Right lobe of liver (tissue), 6 donors: ENCODE measurements at regions not wholly inside any gene's neighbourhood (a gene's known extent, or its start where the extent isn't known, plus 50 kb on each side); places are given as distances from the start of the nearest gene placed in this dataset.
A peak's percentile ranks its signal among the peaks of the same experiment; 100 is the strongest.
"Not testable (repeated sequence)": the region's sequence is repeated elsewhere in the genome, so short reads cannot be mapped to it uniquely, and the experiment has no call there.

ENCODE experiments used
- ATAC-seq, 4 donors: fragments of 200-7000 bp; cut with Tn5 transposase; one replicate each; pipeline ENCODE4 v1.9.1; 2020; ENCODE audit warnings: mild to moderate bottlenecking in 4 of 4, moderate library complexity in 4 of 4
- DNase-seq, 3 donors: peaks; one replicate each; pipeline ENCODE4 v3.0.0-alpha.2; 2020
- H3K27ac ChIP-seq, 3 donors: fragments of 200-600 bp; one replicate each; pipeline ENCODE4 v1.8.0; 2022
- H3K27me3 ChIP-seq, 2 donors: fragments of 200-600 bp; one replicate each; pipeline ENCODE4 v1.8.0; 2022
- H3K36me3 ChIP-seq, 4 donors: fragments of 200-600 bp; sonication (generic) in 1 of 4; one replicate each; pipeline versions ENCODE4 v1.5.1 to v1.8.0; 2017 to 2022; ENCODE audit warnings: control low read depth in 1 of 4
- H3K4me1 ChIP-seq, 4 donors: fragments of 200-600 bp; sonication (generic) in 1 of 4; one replicate each; pipeline versions ENCODE4 v1.5.1 to v1.8.0; 2017 to 2022; ENCODE audit warnings: control low read depth in 1 of 4
- H3K4me3 ChIP-seq, 3 donors: fragments of 200-600 bp; one replicate each; pipeline ENCODE4 v1.8.0; 2022
- H3K9me3 ChIP-seq, 4 donors: fragments of 200-600 bp; sonication (generic) in 1 of 4; one replicate each; pipeline versions ENCODE4 v1.5.1 to v1.8.0; 2017 to 2022; ENCODE audit warnings: control low read depth in 1 of 4
- CTCF ChIP-seq, 4 donors: fragments of 200-600 bp in 3 of 4; fragments of 450-650 bp in 1 of 4; IDR thresholded peaks; one replicate each; pipeline versions ENCODE4 v1.5.1 to v1.8.0; 2016 to 2022; ENCODE audit warnings: antibody characterized with exemption in 4 of 4, mild to moderate bottlenecking in 2 of 4
- POLR2A ChIP-seq: fragments of 450-650 bp; IDR thresholded peaks from one replicate; pipeline ENCODE4 v1.6.1; 2017; ENCODE audit warnings: antibody characterized with exemption, mild to moderate bottlenecking
- WGBS: methylation state at CpG from one replicate; pipeline ENCODE4 v1.1.6; 2018; ENCODE audit warnings: low coverage, low lambda C conversion rate; ENCODE audit not compliant: insufficient coverage; ENCODE audit errors: missing lambda C conversion rate; 5-methylcytosine and 5-hydroxymethylcytosine counted together
- intact Hi-C, 2 donors: fragments of 100-400 bp; cut with DNase I; formaldehyde crosslinking; loops; one replicate each; pipeline versions ENCODE4 v1.11.2 to v1.14.1; 2022
- donor health status: DM: no; HTN: yes; CAD: no.
- donor health status: DM: no; HTN: no; CAD: no.
- donor health status: DM: no; HTN: no; CAD: no.
- donor health status: DM: no; HTN: yes; CAD: no.
- donor health status: DM: no; HTN: yes; CAD: no.

DNA sequence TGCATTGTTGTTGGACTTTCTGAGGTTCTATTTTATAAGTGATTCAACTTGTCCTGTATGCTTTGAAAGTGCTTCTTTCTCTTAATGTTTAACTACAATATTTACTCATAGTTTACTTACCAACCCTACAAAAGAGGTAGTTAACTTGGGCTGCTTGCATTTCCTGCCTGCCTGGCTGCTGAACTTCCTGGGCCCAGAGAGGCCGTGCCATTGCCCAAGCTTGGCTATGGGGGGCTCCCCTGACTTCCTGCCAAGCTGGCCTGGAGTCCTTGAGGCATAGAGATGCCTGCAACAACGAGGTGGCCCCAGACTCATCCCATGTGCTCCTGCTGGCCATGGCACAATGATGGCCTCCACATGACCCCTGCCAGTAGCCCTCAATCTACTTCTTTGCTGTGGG is 361.6 kb upstream of the PLD5 start:
- 0% methylated on average over 2 of the region's 2 CpGs for WGBS
- Histone ChIP-seq H3K27me3 (no peaks in the 10 kb centered on the region), H3K36me3 (no peaks in the 10 kb centered on the region), H3K4me1 (no peaks in the 10 kb centered on the region), H3K9me3 (no peaks in the 10 kb centered on the region), H3K27ac (no peak overlapping the region), H3K4me3 (no peak overlapping the region)
- peak; percentile 77 to 93 (median 86) for ATAC-seq
- TF ChIP-seq POLR2A = no peak
- no peak for TF ChIP-seq CTCF (IDR thresholded peaks at IDR 0.05)
- peak in 1 of 3 donors; percentile 18 for DNase-seq
- intact Hi-C loops = no loop called here

GRCh38 chr1:242880022-242880421 is 355.5 kb upstream of the PLD5 start:
- ATAC-seq, H3K9me3 ChIP-seq, H3K27ac ChIP-seq, H3K36me3 ChIP-seq, H3K27me3 ChIP-seq, H3K4me3 ChIP-seq, H3K4me1 ChIP-seq, intact Hi-C loops, DNase-seq: not testable (repeated sequence)
- WGBS = 85% methylated on average over 5 of the region's 5 CpGs

GRCh38 chr1:242877743-242878142 is 353.2 kb upstream of the PLD5 start:
- Histone ChIP-seq H3K4me3 (no peak overlapping the region), H3K4me1 (no peaks in the 10 kb centered on the region), H3K36me3 (no peaks in the 10 kb centered on the region), H3K27me3 (no peaks in the 10 kb centered on the region), H3K27ac (no peak overlapping the region), H3K9me3 (no peaks in the 10 kb centered on the region)
- ATAC-seq (peak in 3 of 4 donors; percentile 20 to 60 (median 54)), DNase-seq (no peak)
- TF ChIP-seq CTCF (IDR thresholded peaks at IDR 0.05) = no peak
- no peak for TF ChIP-seq POLR2A
- intact Hi-C loops = no loop called here

DNA sequence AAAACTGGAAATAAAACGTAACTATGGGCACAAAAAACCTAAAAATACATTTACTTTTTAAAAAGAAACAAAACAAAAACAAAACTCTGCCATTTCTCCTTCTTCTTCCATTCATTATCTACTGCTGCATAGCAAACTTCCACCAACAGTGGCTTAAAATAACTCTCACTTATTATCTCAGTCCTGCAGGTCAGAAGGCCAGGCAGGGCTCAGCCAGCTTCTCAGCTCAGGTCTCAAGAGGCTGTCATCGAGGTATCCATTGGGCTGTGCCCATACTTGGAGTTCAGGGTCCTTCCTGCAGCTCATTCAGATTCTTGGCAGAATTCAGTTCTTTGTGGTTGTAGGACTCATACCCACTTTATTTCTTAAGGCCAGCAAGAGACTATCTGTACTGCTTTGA is 352.7 kb upstream of the PLD5 start:
- no peaks in the 10 kb centered on the region for H3K9me3 ChIP-seq
- no peaks in the 10 kb centered on the region for H3K36me3 ChIP-seq
- no peak overlapping the region for H3K4me3 ChIP-seq
- intact Hi-C loops = no loop called here
- no peak for TF ChIP-seq POLR2A
- no peak for TF ChIP-seq CTCF (IDR thresholded peaks at IDR 0.05)
- 28% methylated on average over 2 of the region's 2 CpGs for WGBS
- ATAC-seq = no peak
- no peak overlapping the region for H3K27ac ChIP-seq
- H3K27me3 ChIP-seq = no peaks in the 10 kb centered on the region
- no peaks in the 10 kb centered on the region for H3K4me1 ChIP-seq
- DNase-seq = no peak

DNA sequence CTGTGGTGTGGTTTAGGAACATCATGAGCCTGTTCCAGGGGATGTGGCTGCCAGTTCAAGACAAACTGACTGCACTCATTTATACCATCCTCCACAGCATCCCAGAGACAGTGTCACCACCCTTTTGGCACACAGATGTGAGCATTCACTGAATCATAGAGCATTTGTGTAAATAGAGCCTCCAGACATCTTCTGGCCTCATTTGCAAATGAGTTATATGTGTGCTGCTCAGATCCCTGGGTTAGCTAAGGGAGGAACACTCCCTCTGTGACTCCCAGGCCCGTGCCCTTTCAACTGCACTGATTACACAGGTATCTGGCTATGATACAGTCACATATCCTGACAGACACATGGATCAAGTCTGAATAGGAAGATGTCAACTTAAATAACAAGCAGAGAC is 351.5 kb upstream of the PLD5 start:
- WGBS = 80% methylated on average over 1 of the region's 1 CpG

More for the DNA sequence above, 351.5 kb upstream of the PLD5 start:
- TF ChIP-seq CTCF (IDR thresholded peaks at IDR 0.05) (no peak), POLR2A (no peak)
- ATAC-seq (peak in 1 of 4 donors; percentile 21), DNase-seq (no peak)
- intact Hi-C loops = no loop called here
- Histone ChIP-seq H3K36me3 (no peaks in the 10 kb centered on the region), H3K9me3 (no peaks in the 10 kb centered on the region), H3K27me3 (no peaks in the 10 kb centered on the region), H3K27ac (no peak overlapping the region), H3K4me3 (no peak overlapping the region), H3K4me1 (no peaks in the 10 kb centered on the region)
